IPS DF 4.7 (cell line): ENCODE measurements at regions not wholly inside any gene's neighbourhood (a gene's known extent, or its start where the extent isn't known, plus 50 kb on each side); places are given as distances from the start of the nearest gene placed in this dataset.

Experiments
- DNase-seq: peaks from one replicate; pipeline ENCODE4 v3.0.0-alpha.2; 2013; ENCODE audit warnings: low spot score; ENCODE audit errors: extremely low read depth

DNA sequence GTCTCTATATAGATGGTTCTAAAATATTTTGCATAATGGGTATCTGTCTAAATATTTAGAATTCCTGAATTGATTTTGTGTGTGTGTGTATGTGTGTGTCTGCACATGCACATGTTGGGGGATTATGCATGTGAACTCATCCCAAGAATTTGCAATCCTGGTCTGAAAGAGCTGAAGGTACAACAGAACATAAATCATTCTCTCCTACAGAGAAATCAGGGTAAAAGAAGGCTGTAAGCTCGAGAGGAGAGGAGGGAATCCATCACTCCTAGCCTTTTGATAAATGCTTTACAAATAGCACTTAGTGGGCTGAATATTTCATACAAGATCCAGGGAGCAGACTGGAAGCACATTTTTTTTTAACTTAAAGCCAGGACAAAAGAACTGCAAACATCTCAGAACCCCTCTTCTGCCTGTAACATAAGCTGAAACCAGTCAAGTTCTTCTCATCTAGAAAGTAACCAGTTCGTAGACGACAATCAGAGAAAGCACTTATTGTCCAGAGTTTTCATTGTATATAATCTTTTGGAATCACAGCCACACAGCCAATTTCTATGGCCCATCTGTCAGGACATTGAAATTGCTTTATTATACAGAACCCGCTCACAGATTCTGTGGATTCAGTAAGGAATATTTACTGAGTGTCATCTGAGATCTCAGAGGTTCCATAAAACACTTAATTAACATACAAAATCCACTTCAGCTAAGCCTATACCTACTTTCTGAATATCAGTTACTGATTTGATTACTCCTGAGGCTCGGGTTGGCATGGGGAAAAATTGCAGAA lies 541.4 kb upstream of the ZNF462 start:
- no peak for DNase-seq

GRCh38 chr9:106322706-106323245 lies 540.2 kb upstream of the ZNF462 start:
- no peak for DNase-seq

GRCh38 chr9:106324053-106324585 lies 538.8 kb upstream of the ZNF462 start:
- DNase-seq, result no peak

GRCh38 chr9:106324591-106325280 lies 538.2 kb upstream of the ZNF462 start:
- DNase-seq, result no peak

- DNase-seq, result no peak
Observed at GRCh38 chr9:106326493-106326892, 536.5 kb upstream of the ZNF462 start.

- DNase-seq, result no peak
Observed at GRCh38 chr9:106333481-106333880, 529.5 kb upstream of the ZNF462 start.

- no peak for DNase-seq
Observed at GRCh38 chr9:106334081-106334480, 528.9 kb upstream of the ZNF462 start.

GRCh38 chr9:106339882-106340281 lies 523.1 kb upstream of the ZNF462 start:
- DNase-seq, result no peak

DNA sequence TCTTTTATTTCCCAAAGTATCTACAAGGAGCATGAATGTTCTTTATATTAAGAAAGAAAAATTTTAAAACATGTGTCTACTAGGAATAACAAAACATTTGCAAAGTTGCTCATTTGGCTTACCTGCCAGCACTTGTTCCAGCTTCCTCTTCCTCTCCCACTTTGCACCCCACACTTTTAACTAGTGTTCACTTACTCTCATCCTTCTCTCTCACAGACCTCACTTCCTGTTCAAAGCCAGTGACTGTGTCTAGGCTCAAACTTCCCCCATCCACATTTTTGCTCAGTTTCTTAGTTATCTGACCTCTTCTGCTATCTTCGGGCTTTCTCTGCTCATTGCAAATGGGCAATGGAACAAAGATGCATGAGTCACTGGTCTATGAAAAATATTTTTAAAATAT lies 512.2 kb upstream of the ZNF462 start:
- DNase-seq, result no peak

- DNase-seq, result no peak
Observed at GRCh38 chr9:106356924-106357323, 506.0 kb upstream of the ZNF462 start.

DNA sequence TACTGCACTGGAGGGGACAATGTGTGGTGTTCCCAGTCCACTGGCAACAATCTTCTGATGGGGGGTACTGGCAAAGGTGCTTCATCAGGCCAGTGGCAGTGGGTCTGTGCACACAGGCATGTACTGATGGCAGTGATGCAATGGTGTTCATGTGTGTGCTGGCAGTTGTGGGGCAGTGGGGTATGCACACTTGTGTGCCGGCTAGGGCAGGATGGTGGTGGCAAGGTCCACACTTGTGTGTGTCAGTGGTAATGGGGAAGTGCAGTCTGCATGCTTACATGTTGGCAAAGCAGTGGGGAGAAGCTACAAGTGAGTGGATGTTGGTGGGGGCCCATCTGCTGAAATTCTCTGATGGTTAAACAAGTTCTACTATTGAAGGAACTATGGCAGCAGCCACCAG lies 504.6 kb upstream of the ZNF462 start:
- no peak for DNase-seq

DNA sequence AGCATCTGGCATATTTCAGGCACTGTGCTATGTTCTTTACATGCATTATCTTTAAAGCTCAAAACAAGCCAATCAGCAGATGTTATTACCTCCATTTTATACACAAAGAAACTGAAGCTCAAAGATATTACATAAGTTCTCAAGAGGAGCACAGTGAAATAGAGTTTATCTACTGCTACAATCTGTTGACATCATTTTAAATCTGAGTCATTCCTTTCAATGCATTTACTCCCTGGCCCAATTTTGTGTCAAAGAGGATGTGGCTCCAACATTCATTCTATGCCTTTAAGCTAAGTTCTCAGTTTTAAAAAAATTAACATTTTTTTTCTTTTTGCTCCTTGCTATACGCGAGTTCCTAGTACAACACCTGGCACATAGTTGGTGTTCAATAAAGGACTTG lies 486.3 kb upstream of the ZNF462 start:
- no peak for DNase-seq

DNA sequence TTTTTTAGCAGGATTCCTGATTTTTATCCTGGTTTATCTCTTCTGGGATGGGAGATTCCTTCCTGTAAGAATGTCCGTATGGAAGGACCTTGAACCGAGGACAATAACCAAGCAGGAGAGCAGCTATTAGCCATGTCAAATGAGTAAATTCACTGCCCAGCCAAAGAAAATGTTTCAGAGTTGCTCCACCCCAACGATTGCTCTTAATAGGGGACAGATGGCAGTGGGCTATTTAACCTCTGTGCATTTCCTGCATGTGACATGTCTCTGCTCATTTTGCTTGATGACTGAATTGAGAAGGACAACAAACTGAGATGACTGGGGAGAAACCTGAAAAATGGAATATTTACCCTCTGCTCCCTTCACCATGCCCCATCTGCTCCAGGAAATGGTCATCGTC lies 479.9 kb upstream of the ZNF462 start:
- DNase-seq, result no peak

DNA sequence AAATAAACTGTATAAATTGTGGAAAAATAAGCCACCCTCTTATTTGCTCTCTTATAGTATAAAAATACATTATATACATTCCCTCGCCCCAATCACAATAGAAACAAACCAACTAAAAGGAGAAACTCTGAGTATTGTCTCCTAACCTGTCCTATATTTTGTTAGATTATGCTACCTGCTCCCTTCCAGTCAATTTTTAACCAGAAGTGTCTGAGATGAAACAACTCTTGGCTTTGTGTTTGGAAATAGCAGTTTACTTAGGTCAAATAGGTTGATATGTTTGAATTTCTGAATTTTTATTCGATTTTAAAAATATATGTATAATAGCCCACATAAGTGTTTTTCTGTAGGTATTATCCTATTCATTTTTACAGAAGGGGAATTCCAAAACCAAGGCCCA lies 475.0 kb upstream of the ZNF462 start:
- DNase-seq, result no peak

- no peak for DNase-seq
Observed at GRCh38 chr9:106393226-106393625, 469.7 kb upstream of the ZNF462 start.

DNA sequence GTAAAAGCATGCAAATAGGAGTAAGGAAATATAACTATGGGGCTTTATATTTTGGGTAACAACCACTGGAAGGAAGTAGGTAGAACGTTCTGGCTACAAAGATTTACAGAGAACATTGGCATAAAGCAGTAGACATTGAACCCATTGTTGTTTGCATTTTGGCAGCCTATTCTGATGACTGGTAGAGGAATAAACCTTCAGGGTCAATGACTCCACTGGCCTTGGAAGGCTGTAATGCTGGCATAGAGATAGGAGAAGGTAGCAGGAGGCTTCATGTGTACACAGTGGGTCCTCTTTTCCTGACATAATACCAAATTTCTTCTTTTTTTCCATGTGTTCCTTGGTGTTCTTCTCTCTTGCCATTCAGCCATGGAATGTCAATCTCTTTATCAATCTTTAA lies 462.8 kb upstream of the ZNF462 start:
- no peak for DNase-seq

DNA sequence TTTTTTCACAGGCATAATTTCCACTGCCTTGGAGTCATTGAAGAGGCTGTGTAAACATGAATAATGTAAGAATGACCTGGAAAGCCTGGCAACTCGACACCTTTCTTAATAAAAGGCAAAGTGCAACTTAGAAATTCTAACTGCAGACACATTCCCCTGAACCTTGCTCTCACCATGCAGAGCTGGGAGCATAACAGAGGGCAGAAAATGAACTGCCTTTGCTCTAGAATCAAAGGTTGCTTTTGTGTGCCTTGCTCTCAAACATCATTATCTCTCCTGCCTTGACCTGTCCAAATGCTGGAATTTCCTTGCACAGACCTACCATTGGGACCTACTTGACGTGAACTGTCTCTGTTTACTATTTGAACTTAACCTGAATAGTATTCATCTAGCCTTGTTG lies 462.0 kb upstream of the ZNF462 start:
- DNase-seq, result no peak

DNA sequence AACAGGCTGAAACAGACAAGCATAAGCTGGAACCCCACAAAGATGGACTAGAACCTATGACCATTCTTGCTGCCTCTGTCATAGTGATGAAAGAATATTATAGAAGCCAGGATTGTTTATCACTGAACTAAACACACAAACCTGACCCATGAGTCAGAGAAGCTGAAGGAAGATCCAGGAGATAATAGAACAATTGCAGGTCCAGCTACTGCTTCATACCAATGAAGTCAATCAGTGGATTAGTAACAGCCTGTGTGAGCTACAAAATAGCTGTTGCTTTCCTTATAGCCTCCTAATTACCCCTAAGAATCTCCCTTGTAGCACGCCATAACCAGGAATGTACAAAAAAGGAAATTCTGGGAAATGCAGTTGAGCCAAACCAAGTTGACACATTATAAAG lies 459.9 kb upstream of the ZNF462 start:
- DNase-seq, result no peak

GRCh38 chr9:106404137-106404536 lies 458.8 kb upstream of the ZNF462 start:
- no peak for DNase-seq

DNA sequence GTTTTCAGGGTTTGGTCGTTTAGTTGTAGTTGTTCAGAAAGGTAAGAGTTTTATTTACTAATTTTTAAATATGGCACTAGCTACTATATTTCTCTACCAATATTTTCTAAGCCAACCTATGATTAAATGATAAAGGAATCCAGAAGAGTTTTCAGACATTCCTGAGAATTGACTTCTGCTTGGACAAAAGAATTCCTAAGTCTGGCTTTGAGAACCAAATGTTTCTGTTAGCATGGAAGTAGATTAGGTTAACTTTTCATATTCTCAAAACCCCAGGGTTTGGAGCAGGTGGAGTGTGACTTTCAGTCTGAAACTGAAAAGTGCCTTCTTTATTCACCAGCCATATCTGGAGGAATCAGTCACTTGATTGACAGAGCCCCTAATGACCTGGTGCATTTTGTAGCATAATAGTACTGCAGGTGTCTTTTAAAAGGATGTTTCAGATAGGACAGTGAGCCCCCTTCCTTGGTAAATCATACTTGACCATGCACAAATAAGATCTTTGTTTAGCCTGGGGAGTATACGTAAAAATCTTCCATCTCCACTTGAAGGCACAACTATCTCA lies 457.0 kb upstream of the ZNF462 start:
- no peak for DNase-seq

GRCh38 chr9:106414042-106414441 lies 448.9 kb upstream of the ZNF462 start:
- no peak for DNase-seq

DNA sequence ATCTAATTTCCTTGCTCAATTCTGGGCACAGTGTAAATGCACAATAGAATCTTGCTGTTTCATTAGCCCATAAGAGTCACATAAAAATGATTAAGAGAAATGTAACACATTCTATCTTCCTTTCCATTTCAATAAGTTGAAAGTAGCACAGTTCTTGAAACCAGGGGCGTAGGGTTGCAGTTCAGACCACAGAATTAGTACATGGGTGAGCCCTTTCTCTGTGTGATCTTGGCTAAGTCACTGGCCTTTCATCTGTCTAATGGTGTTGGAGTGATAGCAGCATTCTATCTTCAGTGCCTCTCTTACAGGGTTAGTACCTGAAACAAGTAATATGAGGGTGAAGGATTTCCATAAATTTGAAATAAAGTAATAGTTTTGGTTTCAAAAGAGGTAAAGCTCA lies 445.3 kb upstream of the ZNF462 start:
- DNase-seq, result no peak
